ENCODE measurements at regions not wholly inside any gene's neighbourhood (a gene's known extent, or its start where the extent isn't known, plus 50 kb on each side); places are given as distances from the start of the nearest gene placed in this dataset.

DNA sequence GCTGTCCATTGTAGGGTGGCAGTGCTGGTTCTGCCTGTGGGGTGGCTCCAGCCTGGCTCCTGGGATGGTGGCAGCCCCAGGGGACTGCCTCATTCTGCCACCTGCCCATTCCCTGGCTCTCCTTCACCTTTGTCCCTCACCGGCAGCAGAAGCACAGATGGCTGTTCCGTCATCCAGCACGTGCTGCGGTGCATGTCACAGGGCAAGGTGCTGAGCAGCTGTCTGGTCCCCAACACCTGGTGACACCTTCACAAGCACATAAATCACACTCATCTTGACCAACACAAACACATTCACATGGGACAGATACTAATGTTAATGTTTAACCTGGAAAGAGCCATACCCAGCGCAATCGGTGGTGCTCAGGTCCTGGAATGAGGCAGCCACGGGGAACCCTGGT is 126.8 kb downstream of the UQCRFS1 start:
- TF ChIP-seq, protein P1, sequence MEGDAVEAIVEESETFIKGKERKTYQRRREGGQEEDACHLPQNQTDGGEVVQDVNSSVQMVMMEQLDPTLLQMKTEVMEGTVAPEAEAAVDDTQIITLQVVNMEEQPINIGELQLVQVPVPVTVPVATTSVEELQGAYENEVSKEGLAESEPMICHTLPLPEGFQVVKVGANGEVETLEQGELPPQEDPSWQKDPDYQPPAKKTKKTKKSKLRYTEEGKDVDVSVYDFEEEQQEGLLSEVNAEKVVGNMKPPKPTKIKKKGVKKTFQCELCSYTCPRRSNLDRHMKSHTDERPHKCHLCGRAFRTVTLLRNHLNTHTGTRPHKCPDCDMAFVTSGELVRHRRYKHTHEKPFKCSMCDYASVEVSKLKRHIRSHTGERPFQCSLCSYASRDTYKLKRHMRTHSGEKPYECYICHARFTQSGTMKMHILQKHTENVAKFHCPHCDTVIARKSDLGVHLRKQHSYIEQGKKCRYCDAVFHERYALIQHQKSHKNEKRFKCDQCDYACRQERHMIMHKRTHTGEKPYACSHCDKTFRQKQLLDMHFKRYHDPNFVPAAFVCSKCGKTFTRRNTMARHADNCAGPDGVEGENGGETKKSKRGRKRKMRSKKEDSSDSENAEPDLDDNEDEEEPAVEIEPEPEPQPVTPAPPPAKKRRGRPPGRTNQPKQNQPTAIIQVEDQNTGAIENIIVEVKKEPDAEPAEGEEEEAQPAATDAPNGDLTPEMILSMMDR (IDR thresholded peaks at IDR 0.05 in 8 of 11, conservative IDR thresholded peaks at IDR 0.05 in 3 of 11), result no peak
- TF ChIP-seq POLR2A (IDR thresholded peaks at IDR 0.05) (no peak), POLR2AphosphoS5 (IDR thresholded peaks at IDR 0.05) (no peak)

Data from spleen (tissue), 7 donors.